HG03571 (cell line): ENCODE measurements at regions not wholly inside any gene's neighbourhood (a gene's known extent, or its start where the extent isn't known, plus 50 kb on each side); places are given as distances from the start of the nearest gene placed in this dataset.

Experiments
- ATAC-seq: cut with Tn5 transposase; IDR thresholded peaks from one replicate; pipeline ENCODE4 v1.9.1; 2021; ENCODE audit not compliant: unreplicated experiment

GRCh38 chr2:226011716-226012450 is 612.4 kb downstream of the NYAP2 start:
- ATAC-seq: no peak

DNA sequence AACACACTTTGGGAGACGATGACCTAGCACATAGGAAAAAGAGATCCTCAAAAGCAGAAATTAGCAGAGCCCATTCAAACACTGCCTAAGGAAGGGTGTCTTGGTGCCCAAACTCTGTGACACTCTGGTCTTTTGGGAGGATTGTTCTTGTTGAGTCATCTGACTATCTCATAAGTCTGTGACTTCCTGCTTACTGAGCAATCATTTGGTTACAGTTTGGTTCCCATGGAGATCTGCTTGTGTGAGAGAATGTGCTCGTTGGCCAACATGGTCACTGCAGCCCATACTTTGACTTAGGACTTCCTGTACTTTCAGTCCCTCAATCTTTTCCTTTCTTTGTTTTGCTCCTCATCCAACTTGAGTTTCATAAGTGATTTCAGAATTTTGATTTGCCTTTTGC is 602.9 kb downstream of the NYAP2 start:
- ATAC-seq: no peak

GRCh38 chr2:226001716-226002115 is 602.2 kb downstream of the NYAP2 start:
- no peak for ATAC-seq

DNA sequence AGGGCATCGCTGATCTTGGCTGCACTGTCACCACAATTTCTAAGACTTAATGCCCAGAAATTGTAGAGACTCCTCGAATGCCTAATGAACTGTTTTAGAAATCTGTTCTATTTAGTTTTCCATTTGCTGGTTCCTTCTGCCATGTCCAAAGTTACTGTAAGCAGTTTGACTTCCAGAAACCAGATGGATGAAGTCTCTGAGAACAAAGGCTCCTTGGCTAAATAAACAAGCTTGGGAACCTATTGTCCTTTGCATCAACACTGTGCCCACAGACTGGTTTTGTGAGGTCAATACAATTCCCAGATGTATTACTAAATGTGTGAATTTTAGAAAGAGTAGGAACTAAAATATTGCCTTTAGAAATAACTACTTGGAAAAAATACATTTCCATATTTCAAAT is 600.2 kb downstream of the NYAP2 start:
- no peak for ATAC-seq

- ATAC-seq: no peak
These were observed 599.1 kb downstream of the NYAP2 start for GRCh38 chr2:225998653-225999052.

DNA sequence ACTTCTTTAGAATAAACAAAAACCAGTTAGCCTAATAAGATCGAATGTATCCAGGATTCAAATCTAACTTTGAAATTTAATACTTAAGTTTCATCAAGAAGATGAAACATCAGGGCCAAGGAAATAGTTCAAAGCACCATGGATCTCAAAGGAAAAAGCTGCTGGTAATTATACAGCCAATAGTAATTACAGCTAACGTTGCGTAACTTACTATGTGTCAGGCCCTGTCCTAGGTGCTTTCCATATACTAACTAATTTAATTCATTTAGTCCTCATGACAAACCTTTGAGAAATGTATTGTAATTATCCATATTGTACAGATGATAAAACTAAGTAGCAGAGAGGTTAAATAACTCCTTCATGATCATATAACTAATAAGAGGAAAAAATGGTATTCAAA is 598.6 kb downstream of the NYAP2 start:
- ATAC-seq: no peak

- no peak for ATAC-seq
These were observed 596.9 kb downstream of the NYAP2 start for GRCh38 chr2:225996462-225996828.

- no peak for ATAC-seq
These were observed 596.4 kb downstream of the NYAP2 start for GRCh38 chr2:225995796-225996461.

DNA sequence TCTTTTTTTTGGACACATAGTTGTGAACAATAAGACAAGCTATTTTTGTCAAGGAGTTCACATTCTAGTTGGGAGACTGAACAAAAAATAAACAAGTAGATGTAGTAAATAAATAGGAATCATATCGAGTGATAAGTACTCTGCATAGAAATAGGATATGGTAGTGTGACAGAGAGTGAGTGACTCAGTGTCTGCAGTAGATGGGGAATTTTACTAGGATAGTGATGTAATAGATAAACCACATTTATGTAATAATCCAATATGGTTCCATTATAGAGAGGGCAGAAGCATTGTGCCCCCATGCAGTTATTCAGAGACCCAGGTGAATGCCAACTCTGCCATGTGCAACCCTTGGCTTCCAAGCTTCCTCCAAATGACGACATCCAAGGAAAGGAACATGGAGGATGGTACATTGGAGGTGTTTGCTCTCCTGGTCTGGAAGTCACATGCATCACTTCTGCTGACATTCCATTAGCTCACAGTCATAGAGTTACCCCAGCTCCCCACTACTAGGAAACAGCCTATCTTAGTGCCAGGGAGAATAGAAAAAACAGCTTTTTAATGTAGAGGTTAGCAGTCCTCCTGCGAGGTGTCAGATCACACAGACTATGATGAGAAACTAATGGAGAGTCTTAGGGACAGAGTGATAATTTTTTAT is 595.4 kb downstream of the NYAP2 start:
- ATAC-seq: no peak

- no peak for ATAC-seq
These were observed 593.9 kb downstream of the NYAP2 start for GRCh38 chr2:225993430-225993829.

DNA sequence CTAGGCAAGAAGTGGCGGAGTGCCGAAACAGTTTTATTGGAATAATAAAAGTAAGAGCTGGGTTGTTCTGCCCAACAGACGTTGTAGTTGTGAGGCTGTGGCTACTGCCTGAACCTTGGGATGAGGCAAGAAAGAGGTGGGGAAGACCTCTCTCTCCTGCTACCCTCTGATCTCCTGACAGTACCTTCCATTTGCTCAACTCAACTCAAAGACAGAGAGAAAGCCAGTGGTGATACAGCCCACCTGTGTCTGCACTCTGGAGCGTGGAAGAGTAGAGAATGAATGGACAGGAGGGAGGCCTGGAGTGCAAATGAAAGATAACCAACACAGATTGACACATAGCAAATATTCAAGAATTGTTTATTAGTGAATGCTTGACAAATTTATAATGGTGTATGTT is 590.3 kb downstream of the NYAP2 start:
- no peak for ATAC-seq

GRCh38 chr2:225980372-225980771 is 580.9 kb downstream of the NYAP2 start:
- no peak for ATAC-seq

DNA sequence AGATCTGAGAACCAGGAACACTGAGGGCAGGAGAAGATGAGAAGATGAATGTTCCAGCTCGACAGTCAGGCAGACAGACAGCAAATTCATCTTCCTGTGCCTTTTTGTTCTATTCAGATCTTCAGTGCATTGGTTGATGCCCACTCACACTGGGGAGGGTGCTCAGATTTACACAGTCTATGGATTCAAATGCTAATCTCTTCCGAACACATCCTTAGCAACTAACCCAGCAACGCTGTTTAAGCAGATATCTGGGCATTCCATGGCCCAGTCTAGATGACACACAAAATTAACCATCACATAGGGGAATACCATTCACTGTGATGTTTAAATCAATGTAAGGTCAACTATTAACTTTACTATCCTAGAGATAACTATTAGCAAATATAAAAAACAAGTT is 571.9 kb downstream of the NYAP2 start:
- ATAC-seq: no peak

- no peak for ATAC-seq
These were observed 549.4 kb downstream of the NYAP2 start for GRCh38 chr2:225948903-225949302.

GRCh38 chr2:225938991-225939390 is 539.5 kb downstream of the NYAP2 start:
- ATAC-seq: no peak

- ATAC-seq: no peak
These were observed 538.2 kb downstream of the NYAP2 start for GRCh38 chr2:225937625-225938187.

- no peak for ATAC-seq
These were observed 533.4 kb downstream of the NYAP2 start for GRCh38 chr2:225932811-225933413.

- ATAC-seq: no peak
These were observed 531.2 kb downstream of the NYAP2 start for GRCh38 chr2:225930687-225931086.

GRCh38 chr2:225920621-225921220 is 521.2 kb downstream of the NYAP2 start:
- ATAC-seq: no peak

GRCh38 chr2:225916692-225917091 is 517.2 kb downstream of the NYAP2 start:
- ATAC-seq: no peak

GRCh38 chr2:225911019-225911418 is 511.5 kb downstream of the NYAP2 start:
- ATAC-seq: no peak
